HUES48 (cell line): ENCODE measurements at regions not wholly inside any gene's neighbourhood (a gene's known extent, or its start where the extent isn't known, plus 50 kb on each side); places are given as distances from the start of the nearest gene placed in this dataset.

ENCODE experiments used
- H3K27ac ChIP-seq: one replicate; pipeline ENCODE4 v1.7.0; 2013; ENCODE audit warnings: low read depth, low read length, inconsistent platforms
- H3K27me3 ChIP-seq: 2 replicates; pipeline ENCODE4 v1.6.1; 2013; ENCODE audit warnings: mild to moderate bottlenecking, low read length; ENCODE audit not compliant: control insufficient read depth, insufficient read depth
- H3K36me3 ChIP-seq: 2 replicates; pipeline ENCODE4 v1.6.1; 2013; ENCODE audit warnings: low read length; ENCODE audit not compliant: control insufficient read depth, insufficient read depth
- H3K4me1 ChIP-seq: 2 replicates; pipeline ENCODE4 v1.6.1; 2013; ENCODE audit warnings: mild to moderate bottlenecking, low read length; ENCODE audit not compliant: control insufficient read depth, insufficient read depth
- H3K4me3 ChIP-seq: 2 replicates; pipeline ENCODE4 v1.5.1; 2013; ENCODE audit warnings: mild to moderate bottlenecking, low read depth, low read length
- H3K9ac ChIP-seq: 2 replicates; pipeline ENCODE4 v1.6.1; 2013; ENCODE audit warnings: mild to moderate bottlenecking, low read depth, low read length, moderate library complexity
- H3K9me3 ChIP-seq: 2 replicates; pipeline ENCODE4 v1.6.1; 2013; ENCODE audit warnings: low read length; ENCODE audit not compliant: control insufficient read depth, insufficient read depth

DNA sequence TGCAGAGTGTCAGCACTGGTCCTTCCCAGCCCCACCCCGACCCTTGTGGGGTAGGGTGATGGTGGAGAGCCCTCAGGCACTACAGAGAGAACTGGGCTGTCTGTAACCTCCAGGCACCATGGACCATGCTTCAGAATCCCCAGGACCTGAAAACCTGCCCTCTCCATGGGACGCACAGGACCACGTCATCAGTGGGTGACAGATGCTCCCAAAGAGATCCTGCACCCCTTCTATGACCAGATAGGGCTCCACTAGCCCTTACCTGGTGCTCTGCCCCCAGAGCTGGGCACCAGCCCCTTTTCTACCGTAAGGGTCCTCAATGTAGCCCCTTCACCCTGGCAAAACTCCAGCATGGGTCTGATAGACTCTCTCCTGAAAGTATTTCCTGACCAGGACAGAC, 165.9 kb upstream of the NECTIN1 start:
- Histone ChIP-seq H3K27ac (no peak overlapping the region), H3K9me3 (no peaks in the 10 kb centered on the region), H3K27me3 (no peaks in the 10 kb centered on the region; the same call in 1 of the 2 replicates), H3K4me1 (peaks cover under 1% of the 10 kb centered on the region; the same call in 1 of the 2 replicates), H3K36me3 (no peaks in the 10 kb centered on the region), H3K4me3 (no peak overlapping the region), H3K9ac (no peak overlapping the region)

DNA sequence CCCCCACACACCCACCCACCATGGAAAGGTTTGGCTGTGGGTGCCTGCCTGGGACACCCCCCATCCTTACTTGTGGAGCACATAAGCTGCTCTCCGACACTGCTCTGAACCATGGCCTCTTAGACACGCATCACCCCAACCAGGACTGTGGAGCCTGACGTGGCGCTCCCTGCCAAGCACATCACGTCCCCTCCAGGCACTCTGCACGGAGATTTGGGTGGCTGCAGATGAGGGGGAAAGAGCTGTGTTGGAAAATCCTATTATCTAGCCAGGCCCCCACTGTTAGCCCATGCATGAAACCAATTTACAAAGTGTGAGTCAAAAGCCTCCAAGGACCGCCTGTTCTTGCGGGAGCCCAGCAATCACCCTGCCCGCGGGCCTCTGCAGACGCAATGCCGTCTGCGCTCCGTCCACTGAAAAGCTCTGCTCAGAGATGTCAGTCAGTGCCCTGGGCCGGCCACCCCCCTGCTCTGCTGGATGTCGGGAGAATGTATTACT, 163.4 kb upstream of the NECTIN1 start:
- Histone ChIP-seq H3K36me3 (no peaks in the 10 kb centered on the region), H3K27me3 (no peaks in the 10 kb centered on the region; the same call in 1 of the 2 replicates), H3K4me1 (no peaks in the 10 kb centered on the region), H3K9me3 (no peaks in the 10 kb centered on the region), H3K9ac (no peak overlapping the region), H3K4me3 (no peak overlapping the region), H3K27ac (no peak overlapping the region)

DNA sequence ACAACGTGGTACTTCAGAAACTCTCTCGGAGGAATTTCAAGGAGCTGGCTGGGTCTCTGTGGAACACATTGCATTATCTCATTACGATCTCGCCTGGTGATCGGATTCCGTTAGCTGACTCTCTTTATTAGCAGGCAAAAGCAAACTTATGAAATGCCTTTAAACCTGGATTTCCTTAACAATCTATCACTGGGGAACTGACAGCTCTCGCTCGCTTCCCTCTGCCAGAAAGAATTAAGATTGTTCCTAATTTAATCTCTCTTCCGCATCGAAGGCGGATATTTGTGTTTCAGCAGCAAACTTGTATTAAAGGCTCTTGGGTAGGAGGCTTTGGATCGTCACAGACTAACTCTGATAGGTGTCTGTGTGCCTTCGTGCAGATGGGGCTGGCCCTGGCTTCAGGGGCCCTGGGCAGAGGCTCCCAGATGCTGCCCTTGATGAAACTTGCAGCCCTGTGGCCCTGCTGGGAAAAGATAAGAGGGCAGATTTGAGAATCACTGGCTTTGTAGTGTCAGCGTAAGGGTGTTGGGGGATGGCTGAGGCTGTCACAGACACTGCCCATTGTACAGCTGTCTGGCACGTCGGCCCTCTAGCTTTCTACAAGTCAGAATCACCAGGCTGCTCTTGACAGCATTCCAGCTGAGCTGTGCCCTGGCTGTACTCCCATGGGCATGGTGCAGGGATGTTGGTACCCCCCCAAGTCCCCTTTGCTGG, 162.2 kb upstream of the NECTIN1 start:
- Histone ChIP-seq H3K27ac (no peak overlapping the region), H3K36me3 (no peaks in the 10 kb centered on the region), H3K27me3 (no peaks in the 10 kb centered on the region; the same call in 1 of the 2 replicates), H3K4me1 (no peaks in the 10 kb centered on the region), H3K4me3 (no peak overlapping the region), H3K9me3 (no peaks in the 10 kb centered on the region), H3K9ac (no peak overlapping the region)

DNA sequence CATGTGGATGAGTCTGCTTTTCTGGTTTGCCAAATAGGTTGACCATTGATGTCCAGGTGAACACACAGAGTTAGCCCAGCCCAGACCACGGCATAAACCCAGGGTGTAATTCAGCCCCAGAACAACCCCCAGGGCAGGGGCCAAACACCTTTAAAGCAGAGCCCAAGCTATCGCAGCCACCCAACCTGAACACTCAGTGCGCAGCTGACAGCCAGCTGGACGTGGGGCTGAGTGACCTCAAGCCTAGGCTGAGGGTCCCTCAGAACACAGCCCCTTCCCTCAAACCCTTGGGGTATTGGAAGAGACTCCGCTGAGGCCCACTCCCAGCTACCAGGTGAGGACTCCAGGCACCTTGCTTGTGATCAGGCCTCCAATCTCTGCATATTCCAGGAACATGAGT, 161.5 kb upstream of the NECTIN1 start:
- H3K9ac ChIP-seq, result no peak overlapping the region
- H3K4me1 ChIP-seq, result no peaks in the 10 kb centered on the region
- no peak overlapping the region for H3K4me3 ChIP-seq
- no peaks in the 10 kb centered on the region; the same call in 1 of the 2 replicates for H3K27me3 ChIP-seq
- no peak overlapping the region for H3K27ac ChIP-seq
- no peaks in the 10 kb centered on the region for H3K9me3 ChIP-seq
- H3K36me3 ChIP-seq, result no peaks in the 10 kb centered on the region

DNA sequence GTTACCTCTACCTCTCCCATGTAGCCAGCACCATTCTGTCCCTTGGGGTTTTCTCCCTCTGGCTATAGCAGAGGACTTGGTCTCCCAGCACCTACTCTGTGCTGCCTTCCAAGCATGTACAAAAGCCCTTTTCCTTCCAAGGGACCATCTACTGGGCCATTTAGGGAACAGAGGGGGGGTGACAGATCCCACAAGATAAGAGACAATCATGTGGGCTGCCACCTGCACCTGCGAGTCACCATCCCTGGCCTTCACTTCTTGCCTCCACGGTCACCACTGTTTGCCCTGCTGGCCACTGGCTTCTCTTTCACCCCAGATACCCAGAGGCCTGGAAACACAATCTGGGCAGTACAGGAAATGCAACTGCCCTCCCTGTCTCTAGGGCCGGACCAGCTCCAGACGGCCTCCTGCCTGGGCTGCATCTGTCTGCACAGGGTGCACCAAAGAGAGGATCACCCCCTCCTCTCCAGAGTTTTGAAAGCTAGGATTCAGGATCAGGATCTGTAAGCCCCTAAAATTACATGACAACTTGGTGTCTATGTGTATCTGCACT, 160.8 kb upstream of the NECTIN1 start:
- Histone ChIP-seq H3K9me3 (no peaks in the 10 kb centered on the region), H3K27ac (no peak overlapping the region), H3K36me3 (no peaks in the 10 kb centered on the region), H3K4me1 (no peaks in the 10 kb centered on the region), H3K4me3 (no peak overlapping the region), H3K27me3 (no peaks in the 10 kb centered on the region), H3K9ac (no peak overlapping the region)

DNA sequence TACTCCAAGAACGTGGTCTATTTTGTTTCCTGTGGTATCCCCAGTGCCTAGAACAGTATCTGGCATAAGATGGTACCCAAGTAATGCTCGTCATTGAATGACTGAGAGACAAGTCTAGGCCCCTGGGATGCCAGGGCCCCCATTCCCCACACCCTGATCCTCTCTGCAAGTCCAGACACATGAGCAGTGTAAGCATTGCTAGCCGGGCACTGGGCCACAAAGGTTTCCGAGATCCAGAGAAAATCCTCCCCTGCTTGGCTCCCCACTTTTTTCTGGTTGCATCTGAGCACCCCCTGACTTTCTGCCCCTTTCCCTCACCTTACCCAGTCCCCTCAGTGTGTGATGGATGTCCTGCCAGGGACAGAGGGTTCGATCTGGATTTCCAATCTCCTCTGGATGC, 160.1 kb upstream of the NECTIN1 start:
- no peak overlapping the region for H3K4me3 ChIP-seq

DNA sequence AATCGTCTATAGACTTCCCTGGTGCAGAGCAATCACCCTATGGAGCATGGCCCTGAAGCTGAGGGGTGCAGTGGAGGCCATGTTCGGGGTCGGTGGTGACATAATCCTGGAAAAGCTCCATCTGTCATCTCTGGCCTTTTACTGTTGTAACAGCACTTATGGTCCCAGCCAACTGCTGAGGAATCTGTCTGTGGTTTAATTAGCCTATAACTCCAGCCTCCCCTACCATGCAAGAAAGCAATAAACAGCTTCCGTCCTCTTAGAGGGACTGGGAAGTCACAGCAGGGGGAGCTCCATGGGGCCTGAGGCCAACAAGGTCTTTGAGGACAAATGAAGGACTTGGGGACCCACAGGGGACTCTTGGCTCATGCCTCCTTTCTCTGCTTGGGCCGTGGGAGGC, 159.1 kb upstream of the NECTIN1 start:
- Histone ChIP-seq H3K4me3 (no peak overlapping the region), H3K27ac (no peak overlapping the region), H3K27me3 (no peaks in the 10 kb centered on the region)

More for the DNA sequence above, 160.1 kb upstream of the NECTIN1 start:
- no peaks in the 10 kb centered on the region for H3K9me3 ChIP-seq
- no peak overlapping the region for H3K27ac ChIP-seq
- no peaks in the 10 kb centered on the region for H3K4me1 ChIP-seq
- no peak overlapping the region for H3K9ac ChIP-seq
- no peaks in the 10 kb centered on the region for H3K27me3 ChIP-seq
- no peaks in the 10 kb centered on the region for H3K36me3 ChIP-seq

DNA sequence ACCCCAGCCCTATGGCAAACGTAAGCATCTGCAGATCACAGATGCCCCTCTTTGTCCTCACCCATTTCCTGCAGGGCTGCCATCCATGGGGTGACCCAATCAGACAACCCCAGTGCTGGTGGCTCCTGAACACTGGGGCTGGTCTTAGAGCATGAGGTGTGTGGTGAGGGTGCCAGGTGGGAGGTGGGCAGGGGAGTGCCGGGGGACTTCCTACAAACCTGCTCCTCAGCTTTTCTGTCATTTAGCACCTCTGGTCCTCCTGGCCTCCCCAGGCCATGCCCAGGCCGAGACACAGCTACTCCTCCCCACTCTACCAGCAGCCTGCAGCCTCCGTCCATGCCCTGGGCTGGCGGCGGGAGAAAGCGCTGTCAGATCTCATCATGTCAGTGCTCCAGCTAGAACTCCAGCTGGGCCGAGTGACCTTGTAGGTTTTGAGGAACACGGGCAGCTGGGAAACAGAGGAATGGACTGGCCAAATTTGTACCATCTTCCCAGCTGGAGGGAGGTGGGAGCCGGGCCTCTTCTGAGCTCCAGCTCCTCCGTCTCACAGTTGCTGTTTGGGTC, 157.7 kb upstream of the NECTIN1 start:
- Histone ChIP-seq H3K36me3 (no peaks in the 10 kb centered on the region), H3K4me1 (no peaks in the 10 kb centered on the region), H3K27ac (no peak overlapping the region), H3K9ac (no peak overlapping the region), H3K4me3 (no peak overlapping the region), H3K27me3 (no peaks in the 10 kb centered on the region), H3K9me3 (no peaks in the 10 kb centered on the region)

More for the DNA sequence above, 159.1 kb upstream of the NECTIN1 start:
- Histone ChIP-seq H3K9me3 (no peaks in the 10 kb centered on the region), H3K9ac (no peak overlapping the region), H3K4me1 (no peaks in the 10 kb centered on the region), H3K36me3 (no peaks in the 10 kb centered on the region)

DNA sequence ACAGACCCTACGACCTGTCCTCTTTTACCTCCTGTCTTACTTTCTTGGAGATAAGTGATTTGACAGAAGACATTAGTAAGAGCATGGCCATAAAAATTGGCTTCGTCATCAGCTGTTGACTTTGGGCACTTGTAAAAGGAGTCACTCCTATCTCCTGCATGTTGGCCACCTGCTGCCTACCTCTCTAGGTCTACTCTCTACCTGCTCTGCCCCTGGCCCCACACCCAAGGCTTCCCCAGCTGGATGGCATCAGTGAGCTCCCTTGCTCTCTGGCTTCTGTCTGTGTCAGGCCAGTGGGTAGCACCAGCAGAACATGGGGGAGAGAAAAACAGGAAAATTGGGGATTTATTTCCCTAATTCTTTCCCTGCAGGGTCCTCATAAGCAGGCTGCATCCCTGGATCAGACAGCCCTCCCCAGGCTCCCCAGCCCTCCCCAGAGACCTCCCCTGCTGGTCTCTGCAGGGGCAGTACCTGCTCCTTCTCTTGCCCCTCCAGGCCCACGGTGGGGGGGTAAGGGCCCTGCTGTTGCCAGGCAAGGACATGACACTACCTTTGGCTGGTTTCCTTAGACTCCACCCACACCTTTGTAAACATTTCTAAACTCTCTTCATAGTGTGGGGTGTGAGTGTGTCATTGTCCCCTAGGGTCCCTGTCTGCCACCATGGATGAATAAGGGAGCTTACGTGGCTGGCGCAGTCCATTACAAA, 157.0 kb upstream of the NECTIN1 start:
- Histone ChIP-seq H3K27ac (no peak overlapping the region), H3K9ac (no peak overlapping the region), H3K4me1 (no peaks in the 10 kb centered on the region), H3K27me3 (no peaks in the 10 kb centered on the region), H3K4me3 (no peak overlapping the region), H3K36me3 (no peaks in the 10 kb centered on the region), H3K9me3 (no peaks in the 10 kb centered on the region)

DNA sequence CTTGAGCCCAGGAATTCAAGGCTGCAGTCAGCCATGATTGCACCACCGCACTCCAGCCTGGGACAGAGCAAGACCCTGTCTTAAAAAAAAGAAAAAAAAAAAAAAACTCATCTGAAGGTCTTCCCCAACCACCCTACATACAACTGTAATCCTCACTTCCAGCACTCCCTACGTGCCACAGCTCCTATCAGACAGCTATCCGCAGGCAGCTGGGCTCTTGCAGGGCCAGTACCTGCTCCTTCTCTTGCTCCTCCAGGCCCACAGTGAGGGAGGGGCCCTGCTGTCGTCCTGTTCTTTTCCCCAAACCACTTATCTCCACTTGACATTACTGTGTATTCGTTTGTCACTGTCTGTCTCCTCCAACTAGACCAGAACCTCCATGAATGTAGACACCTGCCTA, 156.1 kb upstream of the NECTIN1 start:
- Histone ChIP-seq H3K9ac (no peak overlapping the region), H3K27me3 (no peaks in the 10 kb centered on the region), H3K9me3 (no peaks in the 10 kb centered on the region), H3K4me3 (no peak overlapping the region), H3K27ac (no peak overlapping the region), H3K4me1 (no peaks in the 10 kb centered on the region), H3K36me3 (no peaks in the 10 kb centered on the region)

DNA sequence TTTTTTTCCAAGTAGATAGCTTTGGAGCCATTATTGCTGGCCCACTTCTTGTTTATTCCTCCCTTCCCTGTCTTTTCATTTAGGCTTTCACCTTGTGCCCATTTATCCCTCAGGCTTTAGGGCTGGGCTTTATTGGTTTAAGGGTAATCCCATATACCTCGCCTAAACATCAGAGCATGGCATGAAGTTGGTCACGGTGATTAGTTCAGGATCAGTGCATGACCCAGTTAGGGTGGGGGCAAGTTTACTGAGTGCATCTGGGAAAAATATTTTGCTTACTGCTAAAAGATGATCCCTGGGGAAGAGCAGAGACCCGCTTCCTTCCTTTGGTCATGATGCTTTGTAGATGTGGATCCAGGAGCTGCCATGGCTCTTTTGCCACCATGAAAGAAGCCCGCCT, 153.3 kb upstream of the NECTIN1 start:
- Histone ChIP-seq H3K27ac (no peak overlapping the region), H3K4me1 (no peaks in the 10 kb centered on the region), H3K4me3 (no peak overlapping the region), H3K9ac (no peak overlapping the region), H3K36me3 (no peaks in the 10 kb centered on the region), H3K9me3 (no peaks in the 10 kb centered on the region), H3K27me3 (no peaks in the 10 kb centered on the region)
